ENCODE measurements at regions not wholly inside any gene's neighbourhood (a gene's known extent, or its start where the extent isn't known, plus 50 kb on each side); places are given as distances from the start of the nearest gene placed in this dataset.

DNA sequence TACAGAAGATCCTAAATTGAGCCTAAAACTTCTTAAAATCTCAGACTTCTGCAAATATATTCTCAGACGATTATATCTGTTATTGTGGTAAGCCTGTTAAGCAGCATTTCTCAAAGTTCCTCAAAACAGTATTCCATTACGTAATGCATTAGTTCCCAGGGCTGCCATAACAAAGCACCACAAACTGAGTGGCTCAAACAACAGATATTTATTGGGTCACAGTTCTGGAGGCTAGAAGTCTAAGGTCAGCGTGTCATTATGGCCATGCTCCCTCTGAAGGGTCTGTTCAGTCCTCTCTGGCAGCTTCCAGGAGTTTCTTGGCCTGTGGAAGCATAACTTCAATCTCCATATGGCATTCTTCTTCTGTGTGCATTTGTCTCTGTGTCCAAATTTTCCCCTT is 103.5 kb upstream of the ST6GALNAC5 start:
- TF ChIP-seq, protein P1, sequence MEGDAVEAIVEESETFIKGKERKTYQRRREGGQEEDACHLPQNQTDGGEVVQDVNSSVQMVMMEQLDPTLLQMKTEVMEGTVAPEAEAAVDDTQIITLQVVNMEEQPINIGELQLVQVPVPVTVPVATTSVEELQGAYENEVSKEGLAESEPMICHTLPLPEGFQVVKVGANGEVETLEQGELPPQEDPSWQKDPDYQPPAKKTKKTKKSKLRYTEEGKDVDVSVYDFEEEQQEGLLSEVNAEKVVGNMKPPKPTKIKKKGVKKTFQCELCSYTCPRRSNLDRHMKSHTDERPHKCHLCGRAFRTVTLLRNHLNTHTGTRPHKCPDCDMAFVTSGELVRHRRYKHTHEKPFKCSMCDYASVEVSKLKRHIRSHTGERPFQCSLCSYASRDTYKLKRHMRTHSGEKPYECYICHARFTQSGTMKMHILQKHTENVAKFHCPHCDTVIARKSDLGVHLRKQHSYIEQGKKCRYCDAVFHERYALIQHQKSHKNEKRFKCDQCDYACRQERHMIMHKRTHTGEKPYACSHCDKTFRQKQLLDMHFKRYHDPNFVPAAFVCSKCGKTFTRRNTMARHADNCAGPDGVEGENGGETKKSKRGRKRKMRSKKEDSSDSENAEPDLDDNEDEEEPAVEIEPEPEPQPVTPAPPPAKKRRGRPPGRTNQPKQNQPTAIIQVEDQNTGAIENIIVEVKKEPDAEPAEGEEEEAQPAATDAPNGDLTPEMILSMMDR (IDR thresholded peaks at IDR 0.05; ENCODE audit: low read depth, low read length), result no peak
- H3K4me3 ChIP-seq, result no peak overlapping the region
- H3K4me1 ChIP-seq (ENCODE audit: low read depth), result no peaks in the 10 kb centered on the region
- H3K27ac ChIP-seq, result no peak overlapping the region
- no peaks in the 10 kb centered on the region for H3K36me3 ChIP-seq
- peak in 1 of 2 donors; percentile 1 for DNase-seq (ENCODE audit: low read depth in 1 of 2, low spot score in 1 of 2)
- H3K9me3 ChIP-seq (ENCODE audit: low read depth), result no peaks in the 10 kb centered on the region
- H3K27me3 ChIP-seq, result no peaks in the 10 kb centered on the region

DNA sequence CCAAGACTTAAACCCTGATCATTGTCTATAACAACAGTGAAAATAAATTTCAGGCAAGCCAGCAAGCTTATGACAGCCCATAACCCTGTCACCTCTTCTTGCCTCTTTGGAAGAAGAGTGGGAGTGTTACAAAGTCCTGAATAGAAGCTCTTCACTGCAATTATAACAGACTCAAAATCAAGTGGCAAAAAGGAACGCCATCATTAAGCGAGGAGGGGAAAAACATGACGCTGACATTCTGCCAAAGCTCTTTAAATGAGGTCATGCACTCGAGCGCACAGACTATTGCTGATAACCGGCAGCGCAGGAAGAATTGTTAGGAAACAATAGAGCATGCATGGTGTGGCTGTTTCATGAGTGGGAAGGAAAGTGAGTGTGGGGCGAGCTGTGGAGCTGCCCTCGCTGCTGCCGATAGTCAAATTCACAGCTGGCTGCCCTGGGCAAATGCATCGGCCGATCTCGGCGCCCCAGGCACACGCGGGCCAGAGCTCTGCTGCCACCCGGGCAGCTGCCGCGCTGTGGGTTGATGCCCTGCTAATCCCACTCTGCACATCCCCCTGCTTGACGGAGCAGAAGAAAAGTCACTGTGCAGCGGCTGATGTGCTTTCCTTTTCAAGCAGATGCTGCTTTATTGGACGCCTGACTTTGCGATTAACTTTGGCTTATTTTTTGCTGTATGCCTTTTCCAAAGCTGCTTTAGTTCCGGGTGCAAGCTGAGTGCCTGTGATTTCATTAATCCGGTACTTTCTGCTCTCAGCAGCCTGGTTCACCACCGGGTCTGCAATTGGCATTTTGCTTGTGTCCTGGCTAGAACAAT is 102.4 kb upstream of the ST6GALNAC5 start:
- Histone ChIP-seq H3K4me3 (no peak overlapping the region), H3K9me3 (ENCODE audit: low read depth) (no peaks in the 10 kb centered on the region), H3K36me3 (no peaks in the 10 kb centered on the region), H3K4me1 (ENCODE audit: low read depth) (no peaks in the 10 kb centered on the region), H3K27me3 (no peaks in the 10 kb centered on the region), H3K27ac (peak overlapping the region; percentile 24)
- DNase-seq (ENCODE audit: low read depth in 1 of 2, low spot score in 1 of 2), result peak; percentile 10 to 50
- TF ChIP-seq, protein P1 (IDR thresholded peaks at IDR 0.05; ENCODE audit: low read depth, low read length), result no peak

DNA sequence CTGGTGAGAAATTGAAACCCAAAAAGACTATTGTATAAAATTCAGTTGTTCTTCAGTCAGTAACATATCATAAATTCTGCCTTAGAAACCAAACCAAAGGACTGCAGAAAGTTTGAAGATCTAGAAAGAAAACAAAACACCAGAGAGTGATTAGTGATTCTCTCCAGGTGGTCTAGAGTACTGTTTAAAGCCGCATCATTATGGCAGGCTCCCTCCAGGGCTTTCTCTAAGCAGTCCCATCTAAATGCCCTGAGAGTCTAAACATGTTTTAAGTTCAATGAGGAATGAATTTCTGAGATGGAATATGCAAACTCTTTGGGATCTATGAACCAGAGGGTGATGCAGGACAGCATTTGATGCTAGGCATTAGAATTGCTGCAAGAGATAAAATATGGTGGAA is 100.9 kb upstream of the ST6GALNAC5 start:
- DNase-seq (ENCODE audit: low read depth in 1 of 2, low spot score in 1 of 2), result no peak
- Histone ChIP-seq H3K27me3 (no peaks in the 10 kb centered on the region), H3K27ac (no peak overlapping the region), H3K4me1 (ENCODE audit: low read depth) (no peaks in the 10 kb centered on the region), H3K4me3 (no peak overlapping the region), H3K9me3 (ENCODE audit: low read depth) (no peaks in the 10 kb centered on the region), H3K36me3 (no peaks in the 10 kb centered on the region)
- TF ChIP-seq, protein P1 (IDR thresholded peaks at IDR 0.05; ENCODE audit: low read depth, low read length), result no peak

DNA sequence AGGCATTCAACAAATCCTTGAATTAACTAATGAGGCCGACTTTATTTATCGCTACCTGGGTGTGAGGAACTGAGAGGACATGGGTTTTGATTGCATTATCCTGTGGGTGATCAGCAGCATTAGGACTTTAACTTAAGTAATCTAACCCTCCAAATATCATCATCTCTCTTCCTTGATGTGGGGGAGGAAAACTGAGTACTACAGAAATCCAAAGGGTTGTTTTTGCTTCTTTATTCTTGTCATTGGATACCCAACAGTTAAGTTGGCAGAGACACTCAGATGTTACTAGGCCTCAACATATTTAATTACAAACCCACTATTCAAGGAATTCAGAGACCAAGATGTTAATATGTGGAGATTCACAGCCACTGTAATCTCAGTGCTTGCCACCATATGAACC is 97.4 kb upstream of the ST6GALNAC5 start:
- Histone ChIP-seq H3K36me3 (no peaks in the 10 kb centered on the region), H3K4me1 (ENCODE audit: low read depth) (no peaks in the 10 kb centered on the region), H3K9me3 (ENCODE audit: low read depth) (no peaks in the 10 kb centered on the region), H3K27me3 (no peaks in the 10 kb centered on the region), H3K27ac (no peak overlapping the region), H3K4me3 (no peak overlapping the region)
- TF ChIP-seq, protein P1 (IDR thresholded peaks at IDR 0.05; ENCODE audit: low read depth, low read length), result no peak
- no peak for DNase-seq (ENCODE audit: low read depth in 1 of 2, low spot score in 1 of 2)

DNA sequence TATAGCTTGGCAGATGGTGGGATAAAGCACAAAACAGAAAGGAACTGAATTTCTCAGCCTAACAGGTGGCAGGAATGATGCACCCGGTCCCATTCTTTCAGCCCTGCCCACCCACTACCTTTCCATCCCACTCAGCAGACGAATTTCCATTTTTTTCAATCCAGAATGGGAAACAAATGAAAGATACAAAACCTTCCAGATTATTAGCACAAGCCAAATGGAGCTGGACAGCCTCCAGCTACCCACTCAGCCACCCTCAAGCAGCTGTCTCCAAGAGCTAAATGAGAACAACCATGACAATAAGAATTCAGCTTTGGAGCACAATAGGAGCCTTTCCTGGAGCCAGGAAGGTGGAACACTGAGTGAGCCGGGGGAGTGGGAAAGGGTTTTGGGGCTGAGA is 96.3 kb upstream of the ST6GALNAC5 start:
- H3K4me1 ChIP-seq (ENCODE audit: low read depth), result no peaks in the 10 kb centered on the region
- no peaks in the 10 kb centered on the region for H3K27me3 ChIP-seq
- H3K27ac ChIP-seq, result no peak overlapping the region
- H3K9me3 ChIP-seq (ENCODE audit: low read depth), result no peaks in the 10 kb centered on the region
- no peak for DNase-seq (ENCODE audit: low read depth in 1 of 2, low spot score in 1 of 2)
- TF ChIP-seq, protein P1 (IDR thresholded peaks at IDR 0.05; ENCODE audit: low read depth, low read length), result no peak
- H3K4me3 ChIP-seq, result no peak overlapping the region
- H3K36me3 ChIP-seq, result no peaks in the 10 kb centered on the region

Data from cardiac muscle cell (in vitro differentiated cells and primary cell).